ENCODE measurements at regions not wholly inside any gene's neighbourhood (a gene's known extent, or its start where the extent isn't known, plus 50 kb on each side); places are given as distances from the start of the nearest gene placed in this dataset.
"Not testable (repeated sequence)": the region's sequence is repeated elsewhere in the genome, so short reads cannot be mapped to it uniquely, and the experiment has no call there.

- DNase-seq = no peak
These were observed 51.5 kb upstream of the IFNE start for GRCh38 chr9:21533597-21533996.

- no peak for DNase-seq
These were observed 53.3 kb upstream of the IFNE start for GRCh38 chr9:21535396-21535795.

GRCh38 chr9:21542787-21543186 lies 60.7 kb upstream of the IFNE start:
- no peak for DNase-seq

GRCh38 chr9:21543187-21543586 lies 61.1 kb upstream of the IFNE start:
- no peak for DNase-seq

- not testable (repeated sequence) for DNase-seq
These were observed 61.7 kb upstream of the IFNE start for GRCh38 chr9:21543816-21544215.

GRCh38 chr9:21546949-21547348 lies 64.8 kb upstream of the IFNE start:
- no peak for DNase-seq

GRCh38 chr9:21549251-21549765 lies 67.2 kb upstream of the IFNE start:
- DNase-seq = no peak

GRCh38 chr9:21549890-21550289 lies 67.8 kb upstream of the IFNE start:
- no peak for DNase-seq

- no peak for DNase-seq
These were observed 68.3 kb upstream of the IFNE start for GRCh38 chr9:21550392-21550791.

GRCh38 chr9:21551401-21551800 lies 69.3 kb upstream of the IFNE start:
- no peak for DNase-seq

- no peak for DNase-seq
These were observed 70.4 kb upstream of the IFNE start for GRCh38 chr9:21552244-21553170.

- no peak for DNase-seq
These were observed 71.3 kb upstream of the IFNE start for GRCh38 chr9:21553441-21553840.

GRCh38 chr9:21554813-21555212 lies 72.7 kb upstream of the IFNE start:
- no peak for DNase-seq

GRCh38 chr9:21555911-21556310 lies 73.8 kb upstream of the IFNE start:
- DNase-seq = no peak

GRCh38 chr9:21556581-21557427 lies 74.7 kb upstream of the IFNE start:
- DNase-seq = no peak

GRCh38 chr9:21557428-21557768 lies 75.3 kb upstream of the IFNE start:
- DNase-seq = no peak

- DNase-seq = no peak
These were observed 76.0 kb upstream of the IFNE start for GRCh38 chr9:21558079-21558478.

GRCh38 chr9:21558615-21559401 lies 76.7 kb upstream of the IFNE start:
- DNase-seq = no peak

GRCh38 chr9:21559402-21560280 lies 77.5 kb upstream of the IFNE start:
- no peak for DNase-seq

- no peak for DNase-seq
These were observed 78.2 kb upstream of the IFNE start for GRCh38 chr9:21560281-21560745.

GRCh38 chr9:21561502-21561901 lies 79.4 kb upstream of the IFNE start:
- DNase-seq = no peak

- DNase-seq = no peak
These were observed 82.1 kb upstream of the IFNE start for GRCh38 chr9:21564175-21564574.
